HG03432 (cell line): ENCODE measurements at regions not wholly inside any gene's neighbourhood (a gene's known extent, or its start where the extent isn't known, plus 50 kb on each side); places are given as distances from the start of the nearest gene placed in this dataset.

ENCODE experiments used
- ATAC-seq: cut with Tn5 transposase; IDR thresholded peaks from one replicate; pipeline ENCODE4 v1.9.1; 2021; ENCODE audit warnings: mild to moderate bottlenecking, moderate library complexity; ENCODE audit not compliant: unreplicated experiment

DNA sequence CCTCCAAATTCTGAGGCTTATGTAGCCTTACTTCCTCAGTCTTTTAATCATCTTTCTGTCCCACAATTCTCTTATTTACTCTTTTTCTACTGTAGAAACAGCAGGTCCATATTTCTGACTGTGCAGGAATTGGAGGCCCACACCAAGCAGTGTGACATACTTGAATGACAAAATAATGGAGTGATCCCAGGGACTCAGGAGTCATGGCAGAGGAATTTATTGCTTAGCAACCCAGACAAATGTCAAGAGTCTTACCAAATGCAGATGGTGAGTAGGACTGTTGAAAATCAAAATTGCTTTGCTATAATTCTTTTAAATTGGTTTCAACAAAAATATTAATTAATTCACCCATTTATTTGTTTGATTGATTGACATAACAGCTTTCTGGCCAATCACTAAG is 59.9 kb downstream of the HTR1B start:
- no peak for ATAC-seq

DNA sequence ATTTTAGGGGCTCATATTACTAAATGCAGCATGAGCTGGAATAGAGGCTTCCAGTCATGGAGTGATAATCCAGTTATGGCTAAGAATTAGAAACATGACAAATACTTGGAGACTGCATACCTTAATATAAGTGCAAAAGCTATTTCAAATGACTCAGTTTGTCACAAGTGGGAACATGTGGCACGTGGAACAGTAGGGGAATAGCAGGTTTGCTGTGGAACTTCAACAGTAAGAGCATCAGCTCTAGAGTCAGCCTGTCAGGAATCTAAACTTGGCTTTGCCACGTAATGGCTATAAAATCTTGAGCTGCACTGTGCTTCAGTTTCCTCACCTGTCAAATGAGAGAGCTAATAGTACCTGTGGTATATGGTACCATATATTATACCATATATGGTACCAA is 62.1 kb downstream of the HTR1B start:
- no peak for ATAC-seq

DNA sequence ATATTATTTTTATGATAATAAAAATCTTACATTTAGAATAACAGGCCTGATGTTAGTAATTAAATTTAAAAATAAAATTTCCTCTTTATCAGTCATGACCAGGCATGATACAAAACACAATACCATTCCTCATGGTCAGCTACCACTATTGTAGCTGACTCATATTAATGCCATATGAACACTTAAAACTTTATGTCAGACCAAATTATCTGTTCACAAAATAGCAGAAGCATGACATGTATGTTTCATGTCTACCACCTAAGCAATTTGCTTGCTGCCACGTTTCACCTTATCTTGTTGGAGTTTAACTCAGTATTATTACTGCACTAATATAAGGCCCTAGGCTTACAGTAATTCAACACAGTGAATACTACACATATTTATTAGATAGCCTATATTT is 65.7 kb downstream of the HTR1B start:
- no peak for ATAC-seq

DNA sequence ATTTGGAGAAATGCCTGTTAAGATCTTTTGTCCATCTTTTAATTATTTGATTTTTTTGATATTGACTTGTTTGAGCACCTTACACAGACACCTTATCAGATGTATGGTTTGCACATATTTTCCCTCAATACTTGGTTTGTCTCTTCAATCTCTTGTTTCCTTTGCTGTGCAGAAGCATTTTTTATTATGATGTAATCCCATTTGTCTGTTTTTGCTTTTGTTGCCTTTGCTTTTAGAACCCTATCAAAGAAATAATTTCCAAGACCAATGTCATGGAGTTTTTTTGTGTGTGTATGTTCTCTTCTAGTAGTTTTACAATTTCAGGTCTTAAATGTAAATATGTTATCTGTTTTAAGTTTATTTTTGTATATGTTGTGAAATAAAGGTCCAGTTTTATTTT is 73.9 kb downstream of the HTR1B start:
- no peak for ATAC-seq

DNA sequence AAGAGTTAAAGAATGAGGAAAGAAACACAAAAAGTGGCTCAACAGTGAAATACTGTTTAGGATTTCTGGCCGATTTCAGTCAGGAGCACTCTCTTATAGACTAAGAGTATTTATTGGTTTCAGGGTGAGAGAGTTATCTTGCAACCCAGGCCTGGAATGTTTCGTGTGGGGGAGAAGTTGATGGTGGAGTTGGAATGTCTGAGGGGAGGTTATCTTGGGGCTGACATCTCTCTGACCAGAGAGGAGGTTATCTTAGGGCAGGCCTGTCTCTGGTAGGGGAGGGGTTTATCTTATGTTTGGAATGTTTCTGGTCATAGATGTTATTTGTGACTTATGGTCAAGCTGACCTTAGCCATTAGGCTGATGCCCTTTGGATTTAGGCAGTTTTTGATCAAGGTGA is 80.3 kb downstream of the HTR1B start:
- ATAC-seq = no peak

DNA sequence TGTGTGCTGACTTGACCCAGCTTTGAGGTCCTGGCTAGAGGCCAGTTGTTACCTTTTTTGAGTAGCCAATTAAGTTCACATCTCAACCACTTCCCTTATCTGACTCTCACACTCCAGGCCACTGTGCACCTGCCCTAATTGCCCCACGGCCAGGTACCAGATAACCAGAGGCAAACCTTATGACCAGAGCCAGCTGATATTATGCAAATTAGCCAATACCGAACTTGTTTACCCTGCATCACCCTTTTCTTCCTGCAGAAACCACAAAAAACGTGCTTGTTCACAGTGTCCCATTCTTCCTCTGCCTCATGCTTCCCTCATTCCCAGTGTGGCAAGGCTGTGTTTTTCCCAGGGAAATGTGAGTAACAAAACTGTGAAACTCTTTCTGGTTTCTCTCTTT is 89.3 kb downstream of the HTR1B start:
- ATAC-seq = no peak

DNA sequence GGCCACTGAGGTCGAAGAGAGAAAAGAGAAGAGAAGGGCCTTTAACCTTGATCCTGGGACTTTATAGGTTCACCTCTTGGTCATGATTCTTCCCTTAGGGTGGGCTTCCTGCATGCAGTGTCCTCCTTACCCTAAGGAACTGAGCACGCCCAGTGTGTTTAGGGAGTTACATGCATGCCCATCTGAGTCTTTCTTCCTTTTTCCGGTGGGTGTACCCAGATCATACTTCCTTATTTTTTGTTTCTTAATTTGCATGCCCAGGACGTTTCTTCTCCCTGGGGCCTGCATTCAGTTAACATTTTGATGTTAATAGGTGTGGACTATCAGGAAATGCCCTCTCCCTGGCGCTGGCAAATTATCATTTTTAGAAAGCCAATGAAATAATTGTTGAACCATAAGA is 91.5 kb downstream of the HTR1B start:
- no peak for ATAC-seq

DNA sequence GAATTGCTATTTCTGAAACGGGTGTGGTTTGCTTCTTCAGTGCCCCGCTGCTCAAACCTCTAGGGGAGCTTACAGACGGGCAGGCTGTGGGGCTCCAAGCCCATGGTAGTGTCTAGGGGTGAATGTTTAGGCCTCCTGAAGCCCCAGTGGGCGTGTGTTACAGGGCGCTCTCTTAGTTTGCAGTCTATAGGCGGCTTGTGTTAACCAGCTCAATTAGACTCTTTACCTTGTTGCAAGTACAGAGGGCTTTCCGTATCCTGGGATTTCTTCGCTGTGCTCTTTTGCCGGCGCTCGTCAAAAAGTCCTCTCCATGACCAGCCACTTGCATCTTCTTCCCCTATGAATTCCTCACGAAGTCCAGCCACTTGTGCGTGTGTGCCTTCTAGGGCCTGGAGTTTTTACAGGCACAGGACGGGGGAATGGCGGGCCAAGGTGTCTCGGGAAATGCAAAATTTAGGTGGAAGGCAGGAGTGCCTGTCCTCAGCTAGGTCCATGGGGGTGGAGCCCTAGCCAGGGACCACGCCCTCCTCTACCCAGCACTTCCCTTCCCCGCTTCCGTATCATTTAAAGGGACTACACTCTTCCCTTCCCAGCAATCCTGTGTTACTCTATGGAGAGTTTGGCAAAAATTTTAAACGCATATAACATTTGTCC is 94.5 kb downstream of the HTR1B start:
- ATAC-seq = no peak

DNA sequence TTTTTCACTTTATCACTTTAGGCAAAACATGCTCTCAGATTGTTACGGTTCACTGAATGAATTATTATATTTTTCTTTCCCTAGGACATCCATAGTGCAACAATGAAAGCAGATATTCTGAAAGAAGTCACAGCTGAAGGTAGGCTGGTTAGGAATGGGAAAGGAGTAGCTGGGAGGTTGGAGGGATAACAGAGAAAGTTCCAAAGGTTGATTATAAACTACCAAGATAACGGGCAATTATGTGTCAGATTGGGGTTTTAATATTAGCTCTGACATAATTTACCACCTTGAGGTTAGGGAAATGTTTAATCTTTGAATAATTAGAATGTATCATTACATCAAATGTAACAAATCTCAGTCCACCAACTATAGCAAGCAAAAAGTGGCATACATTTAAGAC is 96.5 kb downstream of the HTR1B start:
- no peak for ATAC-seq

DNA sequence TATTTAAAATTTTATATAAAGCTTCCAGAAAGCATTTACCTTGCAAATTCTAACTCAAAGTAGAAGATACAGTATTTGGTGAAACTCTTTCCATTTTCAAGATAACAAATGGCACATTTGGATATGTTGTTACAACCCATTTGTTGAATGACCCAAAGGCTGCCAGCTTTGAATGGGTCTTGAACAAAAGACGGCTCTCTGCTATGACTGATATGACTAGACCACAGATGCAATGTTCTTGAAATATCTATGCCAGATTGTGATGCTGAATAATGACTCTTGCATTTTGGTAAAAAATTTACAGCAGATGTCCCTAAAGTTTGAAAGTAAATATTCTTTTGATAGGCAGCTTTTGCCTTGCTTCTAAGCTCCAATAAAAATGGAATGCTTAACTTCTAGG is 99.6 kb downstream of the HTR1B start:
- ATAC-seq = no peak

DNA sequence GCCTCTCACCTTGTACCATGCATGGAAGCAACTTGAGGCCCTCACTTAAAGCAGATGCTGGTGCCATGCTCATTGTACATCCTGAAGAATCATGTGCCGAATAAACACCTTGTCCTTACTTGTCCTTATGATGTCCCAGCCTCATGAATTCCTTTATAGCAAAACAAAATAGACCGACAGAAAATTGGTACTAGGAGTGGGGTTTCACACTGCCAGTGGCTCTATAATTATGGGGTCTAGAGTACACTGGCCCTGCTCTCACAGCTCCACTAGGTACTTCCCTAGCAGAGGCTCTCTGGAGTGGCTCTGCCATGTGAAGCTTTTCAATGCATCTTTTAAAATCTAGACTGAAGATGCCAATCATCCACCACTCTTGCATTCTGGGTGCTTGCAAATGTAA is 101.2 kb downstream of the HTR1B start:
- ATAC-seq = no peak

DNA sequence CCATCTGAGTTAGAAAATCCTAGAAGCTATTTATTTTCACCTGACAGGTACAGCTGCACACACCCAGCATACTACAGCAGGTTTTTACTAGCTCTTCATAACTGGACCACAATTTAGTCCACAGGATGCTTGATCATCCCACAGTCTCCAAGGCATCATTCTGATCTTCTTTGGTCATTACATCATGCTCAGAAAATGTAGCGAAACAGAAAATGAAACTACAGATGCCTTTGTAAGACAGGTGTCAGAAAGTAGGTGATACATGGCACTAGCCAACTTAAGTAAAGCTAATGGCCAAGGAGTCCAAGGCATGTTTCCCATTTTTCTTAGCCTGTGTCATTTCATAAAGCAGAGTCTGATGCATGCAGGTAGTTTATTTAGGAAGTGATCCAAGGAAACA is 102.3 kb downstream of the HTR1B start:
- peak; percentile 81 for ATAC-seq

DNA sequence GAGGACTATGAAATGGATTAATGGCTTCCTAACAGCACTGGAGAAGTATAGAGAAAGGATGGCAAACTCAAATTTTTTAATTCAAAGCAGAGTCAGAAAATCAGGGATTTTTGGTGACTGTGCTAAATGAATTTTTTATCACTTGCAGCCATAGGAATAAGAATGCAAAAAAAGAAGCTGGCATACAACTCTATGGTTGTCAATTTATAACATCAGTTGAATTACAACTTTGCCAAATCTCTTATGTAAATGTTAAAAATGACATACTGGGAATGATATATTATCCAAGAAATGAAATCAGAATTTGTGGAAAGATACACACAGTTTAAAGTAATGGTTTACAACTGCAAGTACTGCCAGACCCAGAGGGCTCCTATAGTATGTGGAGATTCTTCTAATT is 106.5 kb downstream of the HTR1B start:
- ATAC-seq = no peak

DNA sequence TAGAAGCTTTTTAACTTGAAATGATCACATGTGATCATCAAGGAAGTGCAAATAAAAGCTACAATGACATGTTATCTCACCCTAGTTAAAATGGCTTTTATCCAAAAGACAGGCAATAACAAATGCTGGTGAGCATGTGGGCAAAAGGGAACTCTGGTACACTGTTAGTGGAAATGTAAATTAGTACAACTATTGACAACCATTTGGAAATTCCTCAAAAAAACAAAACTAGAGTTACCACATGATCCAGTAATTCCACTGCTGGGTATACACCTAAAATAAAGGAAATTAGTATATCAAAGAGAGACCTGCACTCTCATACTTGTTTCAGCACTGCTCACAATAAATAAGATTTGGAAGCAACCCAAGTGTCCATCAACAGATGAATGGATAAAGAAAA is 108.7 kb downstream of the HTR1B start:
- ATAC-seq = no peak

DNA sequence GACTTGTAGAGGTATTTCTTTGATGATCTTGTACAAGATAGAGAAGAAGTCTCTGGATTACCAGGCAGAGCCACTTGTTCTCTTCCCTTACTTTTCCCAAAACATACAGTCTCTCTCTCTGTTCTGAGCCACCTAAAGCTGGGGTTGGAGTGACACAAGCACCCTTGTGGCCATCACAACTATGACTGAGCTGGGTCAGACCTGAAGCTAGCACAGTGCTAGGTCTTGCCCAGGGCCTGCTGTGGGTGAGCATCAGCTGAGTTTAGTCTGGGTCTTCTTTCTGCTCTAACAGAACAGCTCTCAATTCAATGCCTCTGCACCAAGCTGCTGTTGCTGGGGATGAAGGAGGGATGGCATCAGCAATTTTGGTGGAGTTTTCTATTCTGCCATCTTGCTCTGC is 110.2 kb downstream of the HTR1B start:
- no peak for ATAC-seq

DNA sequence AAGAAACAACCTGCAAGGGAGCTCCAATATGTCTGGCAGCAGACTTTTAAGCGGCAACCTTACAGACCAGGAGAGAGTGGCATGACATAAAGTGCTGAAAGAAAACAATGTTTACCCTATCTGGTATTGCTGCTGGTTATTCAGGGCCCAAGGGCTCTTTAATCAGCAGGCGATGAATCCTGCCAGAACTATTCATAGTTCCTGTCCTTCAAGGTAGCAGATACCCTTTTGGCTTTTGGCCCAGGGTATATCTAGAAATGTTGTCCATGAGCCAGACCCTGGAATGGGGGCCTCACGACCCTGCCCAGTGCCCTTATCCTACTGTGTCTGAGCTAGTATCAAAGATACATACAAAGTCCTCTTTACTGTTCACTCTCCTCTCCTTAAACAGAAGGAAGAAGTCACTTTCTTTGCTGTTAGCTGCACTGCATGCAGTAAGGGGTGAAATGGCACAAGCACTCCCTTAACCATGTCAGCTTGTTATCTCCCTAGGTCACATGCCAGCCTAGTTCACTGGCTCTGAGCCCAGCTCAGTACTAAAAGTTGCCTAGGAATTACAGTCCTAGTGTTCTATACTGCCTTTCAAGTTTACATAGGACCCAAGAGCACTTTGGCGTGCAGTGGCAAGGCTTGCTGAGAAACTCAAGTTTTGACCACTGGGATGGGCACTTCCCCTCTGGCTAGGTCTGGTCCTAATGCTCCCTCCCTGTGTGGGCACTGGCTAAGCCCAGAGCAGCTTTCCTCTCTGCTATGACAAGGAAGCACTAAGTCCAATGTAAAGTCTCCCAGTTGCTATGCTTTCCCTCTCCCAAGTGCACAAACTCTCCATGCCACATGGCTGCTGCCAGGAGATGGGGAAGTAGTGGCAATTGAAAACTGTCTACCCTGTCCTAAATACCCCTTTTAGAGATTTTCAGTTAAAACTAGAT is 122.0 kb downstream of the HTR1B start:
- ATAC-seq = no peak

DNA sequence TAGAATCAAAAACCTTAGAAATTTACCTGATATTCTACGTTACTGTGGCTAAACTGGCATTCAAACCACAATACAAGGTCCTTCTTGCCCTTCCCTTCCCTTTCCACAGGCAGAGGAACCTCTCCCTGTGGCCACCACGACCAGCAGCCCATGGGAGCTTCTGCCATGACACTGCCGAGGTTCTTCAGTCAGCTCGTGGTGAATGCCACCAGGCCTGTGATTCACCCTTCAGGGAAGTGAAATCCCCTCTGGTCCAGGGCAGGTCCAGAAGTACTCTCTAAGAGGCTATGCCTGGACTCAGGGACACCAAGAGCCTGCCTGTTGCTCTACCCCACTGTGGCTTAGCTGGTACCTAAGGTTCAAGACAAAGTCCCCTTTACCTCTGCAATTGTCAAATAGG is 123.0 kb downstream of the HTR1B start:
- no peak for ATAC-seq

DNA sequence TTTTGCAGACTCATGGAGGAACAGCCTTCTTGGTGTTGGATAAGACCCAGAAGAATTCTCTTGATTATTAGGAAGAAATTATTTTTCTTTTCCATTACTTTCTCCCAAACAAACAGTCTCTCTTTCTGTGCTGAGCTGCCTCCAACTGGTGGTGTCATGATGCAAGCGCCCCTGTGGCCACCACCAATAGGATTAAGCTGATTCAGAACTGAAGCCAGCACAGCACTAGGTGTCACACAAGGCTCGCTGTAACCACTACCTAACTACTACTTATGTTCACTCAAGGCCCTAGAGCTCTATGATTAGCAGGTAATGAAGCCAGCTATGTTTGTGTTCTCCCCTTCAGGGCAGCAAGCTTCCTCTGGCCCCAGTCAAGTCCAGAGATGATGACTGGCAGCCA is 123.4 kb downstream of the HTR1B start:
- no peak for ATAC-seq

DNA sequence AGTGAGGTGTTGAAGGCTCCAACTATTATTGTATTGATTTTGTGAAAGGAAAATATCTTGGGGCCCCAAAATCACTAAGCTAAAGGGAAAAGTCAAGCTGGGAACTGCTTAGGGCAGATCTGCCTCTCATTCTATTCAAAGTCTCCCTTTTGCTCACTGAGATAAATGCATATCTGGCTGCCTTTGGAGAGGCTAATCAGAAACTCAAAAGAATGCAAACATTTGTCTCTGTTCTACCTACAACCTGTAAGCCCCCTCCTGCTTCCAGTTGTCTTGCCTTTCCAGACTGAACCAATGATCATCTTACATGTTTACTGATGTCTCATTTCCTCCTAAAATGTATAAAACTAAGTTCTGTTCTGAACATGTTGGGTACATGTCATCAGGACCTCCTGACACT is 125.9 kb downstream of the HTR1B start:
- no peak for ATAC-seq

DNA sequence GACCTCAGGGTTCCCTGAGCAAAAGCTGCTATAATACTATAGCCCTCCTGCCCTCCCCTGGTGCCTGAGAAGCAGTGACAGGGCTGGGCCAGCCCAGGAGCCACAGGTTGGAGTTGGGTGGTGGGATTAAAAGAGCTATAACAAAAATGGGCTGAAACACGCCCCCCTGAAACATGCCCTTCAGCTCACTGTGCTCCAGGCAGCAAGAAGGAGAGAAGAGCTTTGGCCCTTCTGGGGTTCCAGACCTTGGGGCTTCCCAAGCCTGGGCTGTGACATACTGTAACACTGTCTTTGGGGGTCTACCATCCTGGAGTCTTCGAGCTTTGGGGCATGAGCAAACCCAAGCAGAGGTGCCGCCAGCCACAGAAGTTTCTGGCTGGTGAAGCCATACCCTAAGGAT is 129.2 kb downstream of the HTR1B start:
- ATAC-seq = no peak

DNA sequence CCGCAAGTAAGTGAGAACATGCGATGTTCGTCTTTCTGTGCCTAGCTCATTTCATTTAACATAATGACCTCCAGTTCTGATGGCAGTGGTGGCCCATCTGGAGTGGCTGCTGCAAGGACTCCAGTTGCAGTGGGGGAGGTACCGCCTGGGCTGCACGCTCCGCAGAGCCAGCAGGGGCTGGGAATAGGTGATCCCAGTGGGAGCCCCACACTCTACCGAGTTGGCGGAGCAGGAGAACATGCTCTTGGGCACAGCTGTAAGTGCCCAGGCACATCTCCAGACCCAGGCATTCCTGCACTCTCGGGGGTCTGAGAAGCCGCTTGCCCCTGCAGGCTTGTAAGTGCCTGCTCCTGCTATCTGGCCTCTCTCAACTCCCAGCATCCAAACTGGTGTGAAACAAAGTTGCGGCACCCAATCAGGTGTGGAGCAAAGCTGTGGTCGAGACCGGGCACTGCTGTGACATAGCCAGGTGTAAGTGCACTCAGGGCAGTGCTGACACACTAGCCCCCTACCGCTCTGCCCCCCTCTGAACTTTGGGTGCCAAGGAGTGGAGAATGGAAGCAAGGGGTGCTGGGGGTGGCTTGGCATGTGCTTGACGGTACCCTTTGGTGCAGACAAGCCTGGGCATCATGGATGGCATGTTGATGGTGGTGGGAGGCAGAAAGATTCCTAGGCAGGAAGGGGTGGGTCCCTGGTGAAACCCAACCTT is 130.2 kb downstream of the HTR1B start:
- no peak for ATAC-seq

DNA sequence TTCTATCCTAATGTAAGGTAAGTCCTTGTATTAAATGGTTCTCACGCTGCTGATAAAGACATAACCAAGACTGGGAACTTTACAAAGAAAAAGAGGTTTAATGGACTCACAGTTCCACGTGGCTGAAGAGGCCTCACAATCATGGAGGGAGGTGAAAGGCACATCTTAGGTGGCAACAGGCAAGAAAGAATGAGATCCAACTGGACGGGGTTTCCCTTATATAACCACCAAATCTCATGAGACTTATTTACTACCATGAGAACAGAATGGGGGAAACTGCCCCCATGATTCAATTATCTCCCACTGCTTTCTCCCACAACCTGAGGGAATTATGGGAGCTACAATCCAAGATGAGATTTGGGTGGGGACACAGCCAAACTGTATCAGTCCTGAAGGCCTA is 136.6 kb downstream of the HTR1B start:
- no peak for ATAC-seq
